MCF 10A (cell line): ENCODE measurements at regions not wholly inside any gene's neighbourhood (a gene's known extent, or its start where the extent isn't known, plus 50 kb on each side); places are given as distances from the start of the nearest gene placed in this dataset.

Experiments used
- BruUV-seq: library from RNA; stranded (reverse); fragments of 400-500 nt; replicated peaks from 2 replicates; lab custom pipeline; 2021; lab: Mats Ljungman, UMichigan
- CTCF ChIA-PET: fragments of 300-600 bp; sonication (Branson Sonifier 250); formaldehyde crosslinking; extraction: SDS; loops from one replicate; lab custom pipeline; 2021; ENCODE audit warnings: antibody characterized with exemption, inconsistent platforms; lab: Yijun Ruan, JAX
- POLR2A ChIA-PET: fragments of 300-600, 350-650 bp; sonication (Branson Sonifier 250); formaldehyde crosslinking; extraction: SDS; loops from one replicate; lab custom pipeline; 2020; ENCODE audit warnings: antibody characterized with exemption, inconsistent platforms; lab: Yijun Ruan, JAX
- DNase-seq: peaks from one replicate; pipeline ENCODE4 v3.0.0-alpha.2; 2018; ENCODE audit not compliant: unreplicated experiment
- H3K27ac Mint-ChIP-seq: one replicate; pipeline ENCODE4 v1.8.0; 2022; ENCODE audit warnings: mild to moderate bottlenecking, low read depth, mixed read lengths; ENCODE audit not compliant: unreplicated experiment
- H3K27me3 Mint-ChIP-seq: one replicate; pipeline ENCODE4 v1.8.0; 2022; ENCODE audit warnings: mixed read lengths; ENCODE audit not compliant: insufficient read depth, unreplicated experiment
- H3K36me3 Mint-ChIP-seq: one replicate; pipeline ENCODE4 v1.8.0; 2022; ENCODE audit warnings: mild to moderate bottlenecking, moderate library complexity, mixed read lengths; ENCODE audit not compliant: insufficient read depth, unreplicated experiment
- H3K4me1 Mint-ChIP-seq: one replicate; pipeline ENCODE4 v1.8.0; 2022; ENCODE audit warnings: mixed read lengths; ENCODE audit not compliant: insufficient read depth, unreplicated experiment
- H3K4me3 Mint-ChIP-seq: one replicate; pipeline ENCODE4 v1.8.0; 2022; ENCODE audit warnings: mild to moderate bottlenecking, moderate library complexity, mixed read lengths; ENCODE audit not compliant: unreplicated experiment
- H3K9me3 Mint-ChIP-seq: one replicate; pipeline ENCODE4 v1.8.0; 2022; ENCODE audit warnings: mixed read lengths; ENCODE audit not compliant: unreplicated experiment
- intact Hi-C: fragments of 100-400 bp; cut with micrococcal nuclease; formaldehyde crosslinking; loops from 2 replicates; pipeline ENCODE4 v1.14.1; 2022
- TF ChIP-seq, protein P1 (sequence below): fragments of 200-600 bp; IDR thresholded peaks from one replicate; pipeline ENCODE4 v1.8.0; 2022; ENCODE audit warnings: antibody characterized with exemption, mild to moderate bottlenecking; ENCODE audit not compliant: unreplicated experiment

DNA sequence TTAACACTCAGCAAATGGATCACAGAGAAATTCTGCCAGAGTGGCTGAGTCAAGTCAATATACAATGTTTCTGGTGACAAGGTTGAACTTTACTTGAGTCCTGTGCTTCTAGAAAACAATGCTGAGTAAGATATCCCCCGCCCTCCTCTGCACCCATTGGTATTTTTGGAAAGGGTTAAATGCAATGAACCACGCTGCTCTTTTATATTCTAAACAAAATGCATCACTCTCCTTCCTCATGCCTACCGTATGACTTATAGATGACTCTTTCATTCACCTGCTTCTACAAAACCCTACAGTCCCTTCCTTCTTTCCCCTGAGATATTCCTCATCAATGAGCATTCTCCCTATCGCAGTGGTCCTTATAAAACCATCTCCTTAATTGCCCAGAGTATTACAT lies 168.8 kb downstream of the TXNL1 start:
- intact Hi-C loops, result no loop called here
- peaks cover 5% of the 10 kb centered on the region for H3K4me1 Mint-ChIP-seq
- H3K27me3 Mint-ChIP-seq, result no peaks in the 10 kb centered on the region
- TF ChIP-seq, protein P1, sequence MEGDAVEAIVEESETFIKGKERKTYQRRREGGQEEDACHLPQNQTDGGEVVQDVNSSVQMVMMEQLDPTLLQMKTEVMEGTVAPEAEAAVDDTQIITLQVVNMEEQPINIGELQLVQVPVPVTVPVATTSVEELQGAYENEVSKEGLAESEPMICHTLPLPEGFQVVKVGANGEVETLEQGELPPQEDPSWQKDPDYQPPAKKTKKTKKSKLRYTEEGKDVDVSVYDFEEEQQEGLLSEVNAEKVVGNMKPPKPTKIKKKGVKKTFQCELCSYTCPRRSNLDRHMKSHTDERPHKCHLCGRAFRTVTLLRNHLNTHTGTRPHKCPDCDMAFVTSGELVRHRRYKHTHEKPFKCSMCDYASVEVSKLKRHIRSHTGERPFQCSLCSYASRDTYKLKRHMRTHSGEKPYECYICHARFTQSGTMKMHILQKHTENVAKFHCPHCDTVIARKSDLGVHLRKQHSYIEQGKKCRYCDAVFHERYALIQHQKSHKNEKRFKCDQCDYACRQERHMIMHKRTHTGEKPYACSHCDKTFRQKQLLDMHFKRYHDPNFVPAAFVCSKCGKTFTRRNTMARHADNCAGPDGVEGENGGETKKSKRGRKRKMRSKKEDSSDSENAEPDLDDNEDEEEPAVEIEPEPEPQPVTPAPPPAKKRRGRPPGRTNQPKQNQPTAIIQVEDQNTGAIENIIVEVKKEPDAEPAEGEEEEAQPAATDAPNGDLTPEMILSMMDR, result no peak
- BruUV-seq, result no TSS peak
- no peaks in the 10 kb centered on the region for H3K36me3 Mint-ChIP-seq
- no peak overlapping the region for H3K4me3 Mint-ChIP-seq
- no peak for DNase-seq
- CTCF ChIA-PET, result interaction anchor here (0.7 kb wide), 1 partner anchor 148 kb away, joined by 3 read pairs; no protein-coding TSS in a partner anchor
- no peak overlapping the region for H3K27ac Mint-ChIP-seq
- POLR2A ChIA-PET, result interaction anchor here (0.6 kb wide), 1 partner anchor 32 kb away, joined by 3 read pairs; no protein-coding TSS in a partner anchor
- peaks cover 9% of the 10 kb centered on the region for H3K9me3 Mint-ChIP-seq

DNA sequence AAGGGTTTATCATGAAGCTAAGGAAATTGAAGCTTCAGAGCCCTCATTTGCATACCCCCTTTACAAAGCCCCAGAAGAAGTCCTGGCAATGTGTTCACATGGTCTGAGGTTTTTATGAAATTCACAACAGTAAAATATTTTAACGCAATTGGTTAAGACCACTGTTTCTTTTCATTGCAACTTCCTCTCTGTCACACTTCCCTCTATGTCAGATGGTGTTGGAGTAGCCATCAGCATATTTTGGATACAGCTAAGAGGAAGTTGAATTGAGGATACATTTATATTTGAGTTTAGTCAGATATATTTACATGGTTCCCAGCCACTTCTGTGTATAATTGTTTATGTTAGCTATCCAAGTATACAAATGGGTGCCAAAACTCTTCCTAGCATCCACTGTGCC lies 170.0 kb downstream of the TXNL1 start:
- peaks cover 5% of the 10 kb centered on the region for H3K4me1 Mint-ChIP-seq
- POLR2A ChIA-PET, result no interaction called here
- no peak for DNase-seq
- H3K9me3 Mint-ChIP-seq, result peaks cover 9% of the 10 kb centered on the region
- no TSS peak for BruUV-seq
- no peak overlapping the region for H3K4me3 Mint-ChIP-seq
- CTCF ChIA-PET, result no interaction called here
- intact Hi-C loops, result no loop called here
- no peaks in the 10 kb centered on the region for H3K27me3 Mint-ChIP-seq
- TF ChIP-seq, protein P1, result no peak
- no peaks in the 10 kb centered on the region for H3K36me3 Mint-ChIP-seq
- no peak overlapping the region for H3K27ac Mint-ChIP-seq

DNA sequence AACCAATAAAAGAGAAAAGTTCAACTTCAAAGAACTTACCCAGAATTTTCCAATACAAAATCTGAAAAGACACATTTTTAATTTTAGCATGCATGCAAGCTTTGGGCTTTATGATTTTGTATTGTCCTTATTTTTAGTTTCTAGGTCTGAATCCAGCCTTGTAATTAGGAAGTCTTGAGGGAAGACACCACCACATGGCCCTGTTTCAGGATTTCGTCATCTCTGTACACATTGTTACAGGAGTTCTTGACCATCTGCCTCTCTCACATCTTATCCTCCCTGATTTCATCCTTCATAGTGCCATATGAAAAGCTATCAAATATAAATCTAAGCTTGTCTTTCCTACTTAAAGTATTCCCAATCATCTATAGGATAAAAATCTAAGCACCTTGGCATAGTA lies 176.1 kb downstream of the TXNL1 start:
- ChIA-PET CTCF (interaction anchor here (0.8 kb wide), 1 partner anchor 1228 kb away, joined by 3 read pairs; no protein-coding TSS in a partner anchor), POLR2A (no interaction called here)
- H3K36me3 Mint-ChIP-seq, result no peaks in the 10 kb centered on the region
- peaks cover 9% of the 10 kb centered on the region for H3K9me3 Mint-ChIP-seq
- no peaks in the 10 kb centered on the region for H3K27me3 Mint-ChIP-seq
- no peak overlapping the region for H3K4me3 Mint-ChIP-seq
- no TSS peak for BruUV-seq
- no peak for DNase-seq
- H3K27ac Mint-ChIP-seq, result no peak overlapping the region
- TF ChIP-seq, protein P1, result no peak
- intact Hi-C loops, result no loop called here
- H3K4me1 Mint-ChIP-seq, result no peaks in the 10 kb centered on the region

DNA sequence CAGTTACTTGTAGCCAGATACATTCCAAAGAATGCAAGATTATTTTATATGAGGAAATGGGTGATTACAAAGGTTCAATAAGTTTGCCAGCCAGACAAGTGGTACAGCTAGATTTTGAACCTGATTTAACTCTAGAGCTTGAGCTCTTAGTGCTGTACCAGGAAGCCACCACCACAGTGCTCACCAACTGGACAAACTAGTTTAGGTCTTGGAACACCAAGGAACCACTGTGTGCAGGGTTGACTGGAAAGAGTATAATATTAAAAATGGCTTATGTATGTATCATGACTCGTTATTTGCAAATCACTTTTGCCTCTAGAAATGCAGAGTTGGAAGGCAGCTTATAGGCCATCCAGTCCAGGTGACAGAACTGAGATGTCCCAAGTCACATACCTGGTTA lies 177.2 kb downstream of the TXNL1 start:
- intact Hi-C loops, result no loop called here
- BruUV-seq, result no TSS peak
- Mint-ChIP-seq H3K9me3 (peaks cover 9% of the 10 kb centered on the region), H3K27me3 (no peaks in the 10 kb centered on the region), H3K36me3 (no peaks in the 10 kb centered on the region), H3K27ac (no peak overlapping the region), H3K4me1 (no peaks in the 10 kb centered on the region), H3K4me3 (no peak overlapping the region)
- TF ChIP-seq, protein P1, result no peak
- CTCF ChIA-PET, result interaction anchor here (0.6 kb wide), 1 partner anchor 1055 kb away, joined by 4 read pairs; no protein-coding TSS in a partner anchor
- DNase-seq, result no peak
- POLR2A ChIA-PET, result no interaction called here
